Stomach (tissue), 8 donors: ENCODE measurements at regions not wholly inside any gene's neighbourhood (a gene's known extent, or its start where the extent isn't known, plus 50 kb on each side); places are given as distances from the start of the nearest gene placed in this dataset.
A peak's percentile ranks its signal among the peaks of the same experiment; 100 is the strongest.

Source experiments
- DNase-seq, 2 donors: peaks; one replicate each; pipeline versions ENCODE4 v3.0.0 to v3.0.0-alpha.2; 2013 to 2019
- H3K27ac ChIP-seq, 5 donors: fragments of 200-600 bp in 4 of 5; sonication (generic) in 4 of 5; one replicate each; pipeline ENCODE4 v1.5.1; 2013 to 2019; ENCODE audit warnings: mild to moderate bottlenecking in 1 of 5, moderate library complexity in 1 of 5
- H3K27me3 ChIP-seq, 3 donors: fragments of 200-600 bp; sonication (generic); one replicate each; pipeline ENCODE4 v1.5.1; 2017 to 2019; ENCODE audit warnings: mixed run types in 1 of 3
- H3K36me3 ChIP-seq, 4 donors: fragments of 200-600 bp; sonication (generic); 1 replicate in 3 of 4; 2 replicates in 1 of 4; pipeline ENCODE4 v1.5.1; 2016 to 2019
- H3K4me1 ChIP-seq, 4 donors: fragments of 200-600 bp; sonication (generic); one replicate each; pipeline ENCODE4 v1.5.1; 2016 to 2019
- H3K4me3 ChIP-seq, 4 donors: fragments of 200-600 bp; sonication (generic) in 3 of 4; one replicate each; pipeline ENCODE4 v1.5.1; 2016 to 2019; ENCODE audit warnings: mild to moderate bottlenecking in 1 of 4
- H3K9me3 ChIP-seq, 4 donors: fragments of 200-600 bp; sonication (generic); one replicate each; pipeline ENCODE4 v1.5.1; 2016 to 2019
- EP300 ChIP-seq: sonication (generic); formaldehyde crosslinking; IDR thresholded peaks from one replicate; pipeline ENCODE4 v1.6.1; 2017; ENCODE audit warnings: antibody characterized with exemption
- POLR2A ChIP-seq, 4 donors: fragments of 450-650 bp; IDR thresholded peaks; one replicate each; pipeline ENCODE4 v1.6.1; 2016; ENCODE audit warnings: antibody characterized with exemption in 4 of 4, control low read depth in 2 of 4, mild to moderate bottlenecking in 1 of 4, moderate library complexity in 1 of 4
- POLR2AphosphoS5 ChIP-seq, 3 donors: sonication (generic); formaldehyde crosslinking; IDR thresholded peaks; one replicate each; pipeline ENCODE4 v1.6.1; 2016; ENCODE audit warnings: antibody characterized with exemption in 3 of 3
- WGBS, 5 donors: extraction: QIAGEN DNeasy Blood & Tissue Kit in 3 of 5; methylation state at CpG; one replicate each; pipeline versions ENCODE4 v1.1.5 to v1.1.7; 2013 to 2018; 5-methylcytosine and 5-hydroxymethylcytosine counted together
- intact Hi-C: fragments of 100-400 bp; cut with DNase I; formaldehyde crosslinking; loops from one replicate; pipeline ENCODE4 v1.15.1; 2023; ENCODE audit warnings: low total_unique reads
- TF ChIP-seq, protein P1 (sequence below), 7 experiments: fragments of 450-650 bp in 4 of 7; fragments of 200-600 bp in 3 of 7; sonication (generic) in 3 of 7; IDR thresholded peaks; one replicate each; pipeline ENCODE4 v1.5.1; 2016 to 2019; ENCODE audit warnings: antibody characterized with exemption in 7 of 7, control low read depth in 2 of 7, mild to moderate bottlenecking in 1 of 7
- donor health status: healthy with polysubstance abuse.
- donor health status: Bipolar disorder and iron deficiency.
- donor health status: healthy.

DNA sequence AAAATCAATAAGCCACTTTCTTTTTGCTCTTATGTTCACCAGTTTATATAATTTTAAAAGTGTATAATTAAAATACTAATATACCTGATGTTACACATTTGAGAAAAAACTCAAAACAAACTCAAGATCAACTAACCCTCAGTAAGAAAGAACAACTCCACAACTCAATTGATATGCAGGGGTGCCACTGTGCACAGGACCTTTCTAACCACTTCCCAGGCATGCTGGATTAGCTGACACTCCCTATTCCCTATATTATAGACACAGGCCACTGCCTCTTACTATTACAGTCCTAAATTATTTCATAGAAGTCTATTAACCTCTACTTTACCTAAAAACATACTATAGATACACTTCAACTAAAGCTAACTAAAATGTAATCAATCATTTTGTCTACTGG is 191.7 kb upstream of the KRR1 start:
- intact Hi-C loops, result no loop called here
- Histone ChIP-seq H3K27ac (no peak overlapping the region), H3K9me3 (no peaks in the 10 kb centered on the region), H3K27me3 (no peaks in the 10 kb centered on the region), H3K4me1 (peaks cover 4 to 28% (median 20%) of the 10 kb centered on the region in 4 donors), H3K4me3 (no peak overlapping the region), H3K36me3 (no peaks in the 10 kb centered on the region)
- TF ChIP-seq EP300 (no peak), POLR2A (IDR thresholded peaks at IDR 0.05) (no peak), POLR2AphosphoS5 (IDR thresholded peaks at IDR 0.05) (no peak)
- TF ChIP-seq, protein P1, sequence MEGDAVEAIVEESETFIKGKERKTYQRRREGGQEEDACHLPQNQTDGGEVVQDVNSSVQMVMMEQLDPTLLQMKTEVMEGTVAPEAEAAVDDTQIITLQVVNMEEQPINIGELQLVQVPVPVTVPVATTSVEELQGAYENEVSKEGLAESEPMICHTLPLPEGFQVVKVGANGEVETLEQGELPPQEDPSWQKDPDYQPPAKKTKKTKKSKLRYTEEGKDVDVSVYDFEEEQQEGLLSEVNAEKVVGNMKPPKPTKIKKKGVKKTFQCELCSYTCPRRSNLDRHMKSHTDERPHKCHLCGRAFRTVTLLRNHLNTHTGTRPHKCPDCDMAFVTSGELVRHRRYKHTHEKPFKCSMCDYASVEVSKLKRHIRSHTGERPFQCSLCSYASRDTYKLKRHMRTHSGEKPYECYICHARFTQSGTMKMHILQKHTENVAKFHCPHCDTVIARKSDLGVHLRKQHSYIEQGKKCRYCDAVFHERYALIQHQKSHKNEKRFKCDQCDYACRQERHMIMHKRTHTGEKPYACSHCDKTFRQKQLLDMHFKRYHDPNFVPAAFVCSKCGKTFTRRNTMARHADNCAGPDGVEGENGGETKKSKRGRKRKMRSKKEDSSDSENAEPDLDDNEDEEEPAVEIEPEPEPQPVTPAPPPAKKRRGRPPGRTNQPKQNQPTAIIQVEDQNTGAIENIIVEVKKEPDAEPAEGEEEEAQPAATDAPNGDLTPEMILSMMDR (IDR thresholded peaks at IDR 0.05), result no peak
- no peak for DNase-seq

DNA sequence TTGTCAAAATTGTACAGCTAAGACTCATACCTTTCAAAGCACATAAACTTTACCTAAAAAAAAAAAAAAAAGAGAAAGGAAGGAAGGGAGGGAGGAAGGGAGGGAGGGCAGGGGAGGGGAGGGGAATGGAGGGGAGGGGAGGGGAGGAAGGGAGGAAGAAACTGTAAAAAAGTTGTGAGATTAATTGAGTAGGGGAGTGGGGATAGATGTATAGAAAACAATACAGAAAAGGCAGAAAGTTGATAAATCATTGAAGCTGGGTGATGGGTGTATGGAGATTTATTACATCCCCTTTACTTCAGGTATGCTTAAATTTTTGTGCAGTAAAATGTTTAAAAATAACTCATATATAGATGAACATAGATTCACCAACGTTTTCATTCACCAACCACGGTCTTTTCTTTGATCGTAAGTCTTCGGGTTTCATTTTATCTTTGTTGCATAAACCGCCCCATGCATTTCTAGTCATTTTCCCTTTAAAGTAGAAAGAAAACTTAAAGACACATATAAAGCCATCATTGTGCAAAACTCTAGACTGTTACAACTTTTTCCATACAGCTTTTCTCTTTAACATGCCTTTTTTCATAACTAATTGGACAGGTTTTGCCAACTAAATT is 191.2 kb upstream of the KRR1 start:
- Histone ChIP-seq H3K36me3 (no peaks in the 10 kb centered on the region), H3K9me3 (no peaks in the 10 kb centered on the region), H3K27me3 (no peaks in the 10 kb centered on the region), H3K27ac (no peak overlapping the region), H3K4me1 (peaks cover 4 to 22% (median 18%) of the 10 kb centered on the region in 4 donors), H3K4me3 (no peak overlapping the region)
- TF ChIP-seq POLR2AphosphoS5 (IDR thresholded peaks at IDR 0.05) (no peak), EP300 (no peak), POLR2A (IDR thresholded peaks at IDR 0.05) (no peak)
- TF ChIP-seq, protein P1 (IDR thresholded peaks at IDR 0.05), result no peak
- intact Hi-C loops, result no loop called here
- no peak for DNase-seq
- 43 to 77% (median 46%) methylated on average over 5 of the region's 5 CpGs for WGBS, 5 donors

DNA sequence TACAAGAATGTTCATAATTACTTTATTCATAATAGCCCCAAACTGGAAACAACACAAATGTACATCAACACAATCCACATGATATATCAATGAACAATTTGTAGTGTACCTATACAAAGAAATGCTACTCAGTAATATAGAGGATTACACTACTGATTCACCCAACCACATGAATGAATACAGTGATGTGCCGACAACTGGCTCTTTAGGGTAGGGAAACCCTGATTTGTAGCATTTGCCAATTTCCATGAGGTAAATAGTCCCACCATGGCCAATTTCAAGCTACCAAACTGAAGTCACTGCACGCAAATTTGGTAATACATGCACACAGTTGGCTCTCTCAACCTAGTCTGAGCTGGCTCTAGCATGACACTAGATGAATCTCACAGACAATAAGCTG is 190.4 kb upstream of the KRR1 start:
- no peak overlapping the region for H3K4me3 ChIP-seq
- intact Hi-C loops, result no loop called here
- WGBS, 5 donors, result 94 to 100% (median 99%) methylated on average over 2 of the region's 2 CpGs

DNA sequence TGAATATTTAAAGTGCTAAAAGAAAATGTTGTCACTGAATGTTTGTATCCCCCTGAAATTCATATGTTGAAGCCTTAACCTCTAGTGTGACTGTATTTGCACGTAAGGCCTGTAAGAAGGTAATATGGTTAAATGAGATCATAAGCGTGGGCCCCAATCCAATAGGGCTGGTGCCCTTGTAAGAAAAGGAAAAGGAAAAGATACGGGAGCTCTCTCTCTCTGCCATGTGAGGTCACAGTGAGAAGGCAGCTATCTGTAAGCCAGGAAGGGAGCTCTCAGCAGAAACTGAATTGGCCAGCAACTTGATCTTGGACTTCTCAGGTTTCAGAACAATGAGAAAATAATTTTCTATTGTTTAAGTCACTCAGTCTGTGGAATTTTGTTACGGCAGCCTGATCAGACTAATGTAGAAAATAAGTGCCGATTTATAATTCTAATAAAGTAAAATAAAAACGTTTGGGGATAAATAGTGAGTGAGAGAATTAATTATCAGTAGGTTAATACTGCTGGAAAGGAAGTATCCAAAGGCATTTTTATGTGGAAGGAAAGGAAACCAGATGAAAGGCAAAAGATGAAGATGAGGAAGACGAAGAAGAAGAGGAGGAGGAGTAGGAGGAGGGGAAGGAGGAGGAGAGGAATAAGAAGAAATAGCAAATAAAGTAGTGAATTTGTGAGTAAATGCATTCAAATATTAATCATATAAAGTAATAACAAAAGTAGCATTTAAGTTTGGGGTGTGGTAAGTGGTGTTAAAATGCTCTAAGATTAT is 188.5 kb upstream of the KRR1 start:
- WGBS, 5 donors, result 65 to 75% (median 67%) methylated on average over 7 of the region's 7 CpGs
- no peak overlapping the region for H3K4me3 ChIP-seq
- TF ChIP-seq EP300 (no peak), POLR2A (IDR thresholded peaks at IDR 0.05) (no peak), POLR2AphosphoS5 (IDR thresholded peaks at IDR 0.05) (no peak)
- TF ChIP-seq, protein P1 (IDR thresholded peaks at IDR 0.05), result no peak
- peak in 1 of 2 donors; percentile 46 for DNase-seq
- no peaks in the 10 kb centered on the region for H3K36me3 ChIP-seq
- H3K27me3 ChIP-seq, result no peaks in the 10 kb centered on the region
- intact Hi-C loops, result no loop called here
- H3K27ac ChIP-seq, result no peak overlapping the region
- H3K9me3 ChIP-seq, result no peaks in the 10 kb centered on the region
- H3K4me1 ChIP-seq, result no peaks in the 10 kb centered on the region

More for the DNA sequence above, 190.4 kb upstream of the KRR1 start:
- TF ChIP-seq POLR2A (IDR thresholded peaks at IDR 0.05) (no peak), EP300 (no peak), POLR2AphosphoS5 (IDR thresholded peaks at IDR 0.05) (no peak)
- TF ChIP-seq, protein P1 (IDR thresholded peaks at IDR 0.05), result no peak
- Histone ChIP-seq H3K27me3 (no peaks in the 10 kb centered on the region), H3K36me3 (no peaks in the 10 kb centered on the region), H3K27ac (no peak overlapping the region), H3K9me3 (no peaks in the 10 kb centered on the region), H3K4me1 (peaks cover 4 to 15% (median 13%) of the 10 kb centered on the region in 4 donors)
- DNase-seq, result no peak
